CD4-positive, CD25-positive, alpha-beta regulatory T cell (primary cell): ENCODE measurements at regions not wholly inside any gene's neighbourhood (a gene's known extent, or its start where the extent isn't known, plus 50 kb on each side); places are given as distances from the start of the nearest gene placed in this dataset.
"Not testable (repeated sequence)": the region's sequence is repeated elsewhere in the genome, so short reads cannot be mapped to it uniquely, and the experiment has no call there.

Source experiments
- ATAC-seq, 2 donors: fragments of 150-1000 bp; cut with Tn5 transposase; one replicate each; pipeline ENCODE4 v1.10.0; 2021; ENCODE audit warnings: low read depth in 2 of 2, moderate number of reproducible peaks in 2 of 2, moderate library complexity in 1 of 2
- DNase-seq, 3 donors: peaks; one replicate each; pipeline versions ENCODE4 v3.0.0 to v3.0.0-alpha.2; 2012 to 2022; ENCODE audit warnings: mixed read lengths in 1 of 3
- H3K27ac ChIP-seq: one replicate; pipeline ENCODE4 v1.7.0; 2013; ENCODE audit warnings: mild to moderate bottlenecking, low read length; ENCODE audit not compliant: insufficient read depth, poor library complexity, severe bottlenecking
- H3K27me3 ChIP-seq: one replicate; pipeline ENCODE4 v1.7.0; 2013; ENCODE audit warnings: low read length; ENCODE audit not compliant: control insufficient read depth, insufficient read depth
- H3K36me3 ChIP-seq: one replicate; pipeline ENCODE4 v1.7.0; 2013; ENCODE audit warnings: mild to moderate bottlenecking, low read length, moderate library complexity; ENCODE audit not compliant: control insufficient read depth, insufficient read depth
- H3K4me1 ChIP-seq: 2 replicates; pipeline ENCODE4 v1.7.0; 2013; ENCODE audit warnings: mild to moderate bottlenecking, low read length; ENCODE audit not compliant: insufficient read depth, control insufficient read depth, poor library complexity, severe bottlenecking
- H3K4me3 ChIP-seq: one replicate; pipeline ENCODE4 v1.7.0; 2013; ENCODE audit warnings: low read depth, mild to moderate bottlenecking, low read length, moderate library complexity
- H3K9me3 ChIP-seq, 2 experiments: 1 replicate in 1 of 2; 2 replicates in 1 of 2; pipeline ENCODE4 v1.7.0; 2013; ENCODE audit warnings: low read length in 2 of 2, mild to moderate bottlenecking in 1 of 2, moderate library complexity in 1 of 2; ENCODE audit not compliant: control insufficient read depth in 2 of 2
- H3K27ac Mint-ChIP-seq, 3 donors: one replicate each; pipeline ENCODE4 v1.8.0; 2020 to 2022; ENCODE audit warnings: mild to moderate bottlenecking in 3 of 3, mixed read lengths in 3 of 3, moderate library complexity in 2 of 3
- H3K27me3 Mint-ChIP-seq: one replicate; pipeline ENCODE4 v1.8.0; 2022; ENCODE audit warnings: mild to moderate bottlenecking, mixed read lengths
- H3K36me3 Mint-ChIP-seq: one replicate; pipeline ENCODE4 v1.8.0; 2020; ENCODE audit warnings: mixed read lengths
- H3K4me1 Mint-ChIP-seq, 4 donors: one replicate each; pipeline ENCODE4 v1.8.0; 2020 to 2022; ENCODE audit warnings: mixed read lengths in 4 of 4, mild to moderate bottlenecking in 1 of 4
- H3K4me3 Mint-ChIP-seq, 4 donors: one replicate each; pipeline ENCODE4 v1.8.0; 2020 to 2022; ENCODE audit warnings: mild to moderate bottlenecking in 4 of 4, mixed read lengths in 4 of 4, moderate library complexity in 3 of 4
- H3K9me3 Mint-ChIP-seq, 7 donors: one replicate each; pipeline ENCODE4 v1.8.0; 2020 to 2022; ENCODE audit warnings: mixed read lengths in 7 of 7, mild to moderate bottlenecking in 3 of 7, moderate library complexity in 2 of 7

GRCh38 chr7:76686277-76686676 lies 59.2 kb upstream of the POMZP3 start:
- not testable (repeated sequence) for H3K4me3 ChIP-seq, H3K9me3 Mint-ChIP-seq, H3K9me3 ChIP-seq, H3K27me3 Mint-ChIP-seq, ATAC-seq, H3K27ac ChIP-seq, H3K36me3 ChIP-seq, H3K27me3 ChIP-seq, H3K27ac Mint-ChIP-seq, H3K4me1 ChIP-seq, H3K4me3 Mint-ChIP-seq, H3K36me3 Mint-ChIP-seq, H3K4me1 Mint-ChIP-seq, DNase-seq

- H3K36me3 ChIP-seq, ATAC-seq, H3K9me3 Mint-ChIP-seq, H3K36me3 Mint-ChIP-seq, H3K27me3 ChIP-seq, H3K27ac ChIP-seq, DNase-seq, H3K4me3 Mint-ChIP-seq, H3K4me1 Mint-ChIP-seq, H3K9me3 ChIP-seq, H3K4me3 ChIP-seq, H3K27ac Mint-ChIP-seq, H3K4me1 ChIP-seq: not testable (repeated sequence)
- peaks cover 13% of the 10 kb centered on the region for H3K27me3 Mint-ChIP-seq
Measured at GRCh38 chr7:76684737-76685136, 57.7 kb upstream of the POMZP3 start.

- H3K36me3 ChIP-seq, H3K36me3 Mint-ChIP-seq, H3K27ac ChIP-seq, H3K4me1 ChIP-seq, H3K27ac Mint-ChIP-seq, H3K4me3 Mint-ChIP-seq, H3K9me3 Mint-ChIP-seq, H3K4me1 Mint-ChIP-seq, ATAC-seq, H3K4me3 ChIP-seq, DNase-seq, H3K27me3 ChIP-seq, H3K9me3 ChIP-seq: not testable (repeated sequence)
- peaks cover 14% of the 10 kb centered on the region for H3K27me3 Mint-ChIP-seq
Measured at GRCh38 chr7:76683631-76684030, 56.6 kb upstream of the POMZP3 start.

- not testable (repeated sequence) for H3K36me3 ChIP-seq, ATAC-seq, H3K27ac Mint-ChIP-seq, H3K4me3 ChIP-seq, H3K4me1 ChIP-seq, H3K27ac ChIP-seq, H3K27me3 ChIP-seq, H3K36me3 Mint-ChIP-seq, H3K9me3 Mint-ChIP-seq, H3K4me1 Mint-ChIP-seq, H3K4me3 Mint-ChIP-seq, H3K9me3 ChIP-seq, DNase-seq
- peaks cover 24% of the 10 kb centered on the region for H3K27me3 Mint-ChIP-seq
Measured at GRCh38 chr7:76681810-76682209, 54.7 kb upstream of the POMZP3 start.

- not testable (repeated sequence) for DNase-seq, H3K4me3 ChIP-seq, ATAC-seq, H3K36me3 Mint-ChIP-seq, H3K4me3 Mint-ChIP-seq, H3K36me3 ChIP-seq, H3K27me3 ChIP-seq, H3K27ac Mint-ChIP-seq, H3K9me3 Mint-ChIP-seq, H3K4me1 Mint-ChIP-seq, H3K4me1 ChIP-seq, H3K27ac ChIP-seq, H3K9me3 ChIP-seq
- H3K27me3 Mint-ChIP-seq, result peaks cover 23% of the 10 kb centered on the region
Measured at GRCh38 chr7:76679174-76679573, 52.1 kb upstream of the POMZP3 start.

- not testable (repeated sequence) for H3K9me3 ChIP-seq, H3K36me3 ChIP-seq, H3K9me3 Mint-ChIP-seq, DNase-seq, H3K4me3 Mint-ChIP-seq, H3K4me1 Mint-ChIP-seq, H3K4me1 ChIP-seq, ATAC-seq, H3K36me3 Mint-ChIP-seq, H3K27ac ChIP-seq, H3K27ac Mint-ChIP-seq, H3K4me3 ChIP-seq, H3K27me3 ChIP-seq
- H3K27me3 Mint-ChIP-seq, result peaks cover 23% of the 10 kb centered on the region
Measured at GRCh38 chr7:76678500-76678899, 51.4 kb upstream of the POMZP3 start.

- H3K4me3 Mint-ChIP-seq, ATAC-seq, H3K9me3 ChIP-seq, H3K27ac Mint-ChIP-seq, H3K4me3 ChIP-seq, H3K27me3 ChIP-seq, DNase-seq, H3K36me3 Mint-ChIP-seq, H3K27ac ChIP-seq, H3K9me3 Mint-ChIP-seq, H3K36me3 ChIP-seq, H3K4me1 Mint-ChIP-seq, H3K4me1 ChIP-seq: not testable (repeated sequence)
- H3K27me3 Mint-ChIP-seq, result peaks cover 23% of the 10 kb centered on the region
Measured at GRCh38 chr7:76676890-76677289, 49.8 kb upstream of the POMZP3 start.
